GM04504 (cell line): ENCODE measurements at regions not wholly inside any gene's neighbourhood (a gene's known extent, or its start where the extent isn't known, plus 50 kb on each side); places are given as distances from the start of the nearest gene placed in this dataset.

Experiments used
- DNase-seq: peaks from one replicate; pipeline ENCODE4 v3.0.0-alpha.2; 2012; ENCODE audit warnings: low read depth

DNA sequence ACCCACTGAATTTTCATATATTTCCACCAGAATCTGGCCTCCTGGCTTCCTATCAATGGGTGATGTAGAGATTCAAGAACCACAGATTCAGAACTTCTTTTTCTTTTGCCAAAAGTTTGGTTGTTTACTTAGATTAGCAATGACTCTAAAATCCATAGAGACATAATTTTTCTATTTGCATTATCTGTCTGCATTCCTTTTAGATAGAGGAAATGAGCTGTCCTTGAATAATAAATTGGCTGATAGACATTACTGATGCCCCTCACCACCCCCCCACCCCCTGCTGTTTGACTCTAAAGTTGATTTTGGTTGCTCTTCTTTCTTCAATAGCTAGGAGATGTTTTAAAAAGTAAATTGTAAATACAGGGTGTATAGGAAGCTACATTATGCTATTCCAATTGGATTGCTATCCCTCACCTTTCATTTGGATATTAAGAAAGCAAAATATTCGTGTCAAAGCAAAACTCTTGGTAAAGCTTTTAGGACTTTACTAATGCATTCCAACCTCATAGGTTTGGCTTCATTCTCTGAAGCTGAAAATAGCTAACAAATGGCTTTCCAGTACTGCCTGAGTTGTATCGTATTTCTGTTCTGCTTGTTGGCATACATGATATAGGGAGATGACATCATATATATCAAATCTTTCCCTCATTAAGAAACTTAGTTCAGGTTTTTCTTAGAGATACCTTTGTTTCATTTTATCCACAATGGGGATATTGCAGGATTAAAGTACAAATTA is 606.0 kb downstream of the ARL4A start:
- no peak for DNase-seq

DNA sequence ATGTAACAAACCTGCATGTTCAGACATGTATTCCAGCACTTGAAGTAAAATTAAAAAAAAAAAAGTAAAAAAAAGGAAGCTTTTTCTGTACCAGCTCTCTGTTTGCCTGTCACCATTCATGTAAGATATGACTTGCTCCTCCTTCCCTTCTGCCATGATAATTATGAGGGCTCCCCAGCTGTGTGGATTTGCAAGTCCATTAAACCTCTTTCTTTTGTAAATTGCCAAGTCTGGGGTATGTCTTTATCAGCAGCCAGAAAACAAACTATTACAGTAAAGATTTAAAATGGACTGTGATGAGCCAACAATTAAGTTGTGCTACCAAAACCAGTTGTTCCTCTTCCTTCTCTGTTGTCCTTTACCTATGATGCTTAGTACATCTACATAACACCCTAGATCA is 619.6 kb downstream of the ARL4A start:
- DNase-seq, result no peak

DNA sequence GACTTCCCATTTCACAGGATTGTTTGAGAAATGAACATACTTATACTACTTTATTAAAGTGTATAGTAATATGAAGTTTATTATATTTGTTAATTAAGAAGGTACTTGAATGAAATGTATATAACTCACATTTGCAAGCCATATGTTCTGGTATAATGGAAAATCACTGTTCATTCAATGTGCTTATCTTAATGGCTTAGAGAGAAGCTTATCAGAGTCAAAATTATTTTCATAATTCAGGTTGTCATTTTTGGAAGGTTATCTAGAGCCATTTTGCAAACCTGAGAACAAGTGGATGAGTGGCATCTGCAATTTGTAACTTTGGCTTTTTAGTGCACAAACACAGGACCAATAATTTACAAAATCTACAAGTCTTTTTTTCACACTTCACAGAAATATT is 621.0 kb downstream of the ARL4A start:
- no peak for DNase-seq

DNA sequence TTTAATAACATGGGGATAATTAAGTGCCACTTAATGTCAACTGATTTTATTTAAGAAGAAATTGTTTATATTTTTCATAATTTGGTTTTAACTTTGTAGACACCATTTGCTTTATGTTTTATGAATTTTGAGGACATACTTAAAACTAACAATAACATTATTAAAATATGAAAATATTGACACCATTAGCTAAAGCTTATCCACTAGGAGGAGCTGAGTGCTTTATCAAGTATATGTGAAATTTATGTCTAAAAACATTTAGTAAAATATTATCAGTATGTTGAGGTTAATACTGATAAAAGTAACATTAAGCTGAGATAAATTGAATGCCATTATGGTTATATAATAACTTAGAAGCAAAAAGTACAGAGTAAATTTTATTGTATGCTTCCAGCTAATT is 622.1 kb downstream of the ARL4A start:
- DNase-seq, result no peak

- no peak for DNase-seq
These were observed 624.9 kb downstream of the ARL4A start for GRCh38 chr7:13312307-13312706.

GRCh38 chr7:13320333-13320732 is 632.9 kb downstream of the ARL4A start:
- DNase-seq, result no peak

DNA sequence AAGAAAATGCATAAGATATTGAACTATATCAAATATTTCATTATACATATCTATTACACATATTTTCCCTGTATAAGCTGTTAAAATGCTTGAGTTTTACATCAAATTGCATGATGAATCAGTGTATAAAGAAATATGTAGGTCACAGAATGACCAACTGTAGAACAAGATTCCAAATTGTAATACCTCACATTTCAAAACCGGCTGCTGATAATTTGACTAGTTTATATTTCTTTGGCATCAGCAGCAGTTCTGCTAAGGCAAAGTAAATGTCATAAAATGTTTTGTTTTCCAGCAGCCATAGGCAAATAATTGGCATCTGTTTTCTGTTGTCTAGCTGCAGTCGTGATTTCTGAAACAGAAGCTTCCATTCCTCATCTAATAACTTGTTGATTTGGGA is 633.9 kb downstream of the ARL4A start:
- no peak for DNase-seq

DNA sequence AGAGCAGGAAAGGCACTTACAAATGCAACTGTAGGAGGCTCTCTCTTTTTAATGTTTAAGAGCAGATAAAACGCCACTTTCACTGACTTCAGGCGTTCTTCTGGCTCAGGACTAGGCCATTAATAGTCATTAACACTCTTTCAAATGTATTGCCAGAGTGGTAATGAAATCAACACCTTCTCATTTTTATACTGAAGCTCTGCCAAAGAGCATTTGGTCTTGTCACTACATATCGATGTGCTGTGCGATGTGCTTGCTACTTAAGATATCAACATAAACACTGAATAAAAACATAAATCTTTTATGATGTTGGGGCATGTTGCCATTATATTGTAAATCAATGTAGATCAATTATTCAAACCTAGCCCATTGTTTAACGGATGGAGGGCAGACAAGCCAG is 634.7 kb downstream of the ARL4A start:
- DNase-seq, result no peak

- DNase-seq, result no peak
These were observed 640.2 kb downstream of the ARL4A start for GRCh38 chr7:13327669-13328068.

DNA sequence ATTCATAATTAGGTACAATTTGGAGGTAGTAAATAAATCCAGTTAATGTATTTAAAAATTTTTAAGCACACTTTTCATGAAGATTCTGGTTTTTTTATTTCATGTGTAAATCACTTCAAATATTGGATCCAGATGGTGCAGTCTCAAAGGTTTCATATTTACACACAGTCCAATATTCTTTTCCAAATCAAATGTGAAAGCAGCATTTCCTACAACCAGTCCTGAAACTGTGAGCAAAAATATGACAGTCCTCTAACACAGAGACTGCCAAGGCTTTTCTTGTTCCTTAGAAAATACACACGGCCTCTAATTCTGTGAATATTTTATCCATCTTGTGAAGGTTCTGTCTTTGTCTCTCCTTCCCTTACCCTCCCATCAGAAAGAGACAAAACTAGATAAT is 645.9 kb downstream of the ARL4A start:
- no peak for DNase-seq

DNA sequence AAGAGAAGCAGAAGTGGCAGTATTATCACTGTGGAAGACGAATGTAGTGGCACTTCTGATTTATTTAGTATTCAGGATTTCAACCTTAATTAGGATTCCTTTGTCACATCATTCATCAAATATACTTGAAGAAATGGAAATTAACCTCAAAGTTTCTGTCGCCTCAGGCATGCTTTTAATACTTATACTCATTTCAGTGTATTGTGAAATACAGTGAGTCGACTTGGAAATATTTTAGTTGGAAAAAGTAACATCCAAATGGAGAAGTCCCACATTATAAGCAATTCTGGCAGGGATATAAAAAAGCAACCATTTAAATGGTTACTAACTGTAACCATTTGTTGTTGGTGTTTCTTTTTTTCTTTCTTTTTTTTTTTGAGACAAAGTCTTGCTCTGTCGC is 648.8 kb downstream of the ARL4A start:
- DNase-seq, result peak; percentile 52

GRCh38 chr7:13352677-13353076 is 636.8 kb downstream of the ETV1 start:
- no peak for DNase-seq

DNA sequence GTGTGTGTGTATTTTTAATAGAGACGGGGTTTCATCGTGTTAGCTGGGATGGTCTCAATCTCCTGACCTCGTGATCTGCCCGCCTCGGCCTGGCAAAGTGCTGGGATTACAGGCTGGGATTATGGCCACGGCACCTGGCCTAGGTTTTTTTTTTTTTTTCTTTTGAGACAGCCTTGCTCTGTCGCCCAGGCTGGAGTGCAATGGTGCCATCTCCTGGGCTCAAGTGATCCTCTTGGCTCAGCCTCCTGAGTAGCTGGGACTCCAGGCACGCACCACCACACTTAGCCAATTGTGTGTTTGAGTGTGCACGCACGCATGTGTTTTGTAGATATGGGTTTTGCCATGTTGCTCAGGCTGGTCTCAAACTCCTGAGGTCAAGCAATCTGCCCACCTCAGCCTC is 629.8 kb downstream of the ETV1 start:
- DNase-seq, result no peak

DNA sequence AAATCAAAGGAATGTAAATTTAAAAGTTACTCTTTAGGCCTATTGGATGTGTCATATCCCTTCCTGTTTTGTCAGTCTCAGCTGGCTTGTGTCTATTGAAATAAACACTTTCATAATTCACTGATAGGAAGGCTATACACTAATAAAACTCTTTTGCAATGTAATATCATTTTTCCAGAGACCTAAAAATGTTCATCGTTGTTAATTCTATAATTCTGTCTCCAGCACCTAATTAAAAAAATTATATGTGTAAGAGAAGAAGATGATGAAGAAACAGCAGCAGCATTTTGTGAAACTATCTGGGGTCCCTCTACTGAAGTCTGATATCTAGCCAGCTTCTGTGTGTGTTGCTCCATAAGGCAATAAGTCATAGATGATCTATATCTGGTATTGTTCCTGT is 602.7 kb downstream of the ETV1 start:
- no peak for DNase-seq

DNA sequence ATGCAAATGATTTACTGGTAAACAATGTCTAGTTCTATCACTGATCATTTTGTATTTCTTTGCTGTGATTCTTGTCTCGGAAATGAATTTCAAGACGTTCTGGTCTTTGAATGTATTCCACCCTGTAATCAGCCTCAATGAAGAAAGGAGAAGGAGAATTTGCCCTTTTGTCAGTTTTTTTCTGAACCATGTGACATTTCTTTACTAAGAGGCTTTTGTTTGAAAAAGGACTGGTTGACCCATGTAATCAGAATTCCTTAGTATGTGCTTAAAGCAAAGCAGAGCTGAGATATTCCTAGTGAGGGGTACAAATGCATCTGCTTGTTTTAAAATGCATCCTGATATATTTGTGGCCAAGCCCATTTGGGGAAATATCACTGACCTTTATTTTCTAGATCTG is 581.6 kb downstream of the ETV1 start:
- no peak for DNase-seq

- DNase-seq, result no peak
These were observed 578.3 kb downstream of the ETV1 start for GRCh38 chr7:13411151-13411550.

GRCh38 chr7:13411636-13412035 is 577.8 kb downstream of the ETV1 start:
- no peak for DNase-seq

GRCh38 chr7:13414181-13414580 is 575.3 kb downstream of the ETV1 start:
- DNase-seq, result no peak

DNA sequence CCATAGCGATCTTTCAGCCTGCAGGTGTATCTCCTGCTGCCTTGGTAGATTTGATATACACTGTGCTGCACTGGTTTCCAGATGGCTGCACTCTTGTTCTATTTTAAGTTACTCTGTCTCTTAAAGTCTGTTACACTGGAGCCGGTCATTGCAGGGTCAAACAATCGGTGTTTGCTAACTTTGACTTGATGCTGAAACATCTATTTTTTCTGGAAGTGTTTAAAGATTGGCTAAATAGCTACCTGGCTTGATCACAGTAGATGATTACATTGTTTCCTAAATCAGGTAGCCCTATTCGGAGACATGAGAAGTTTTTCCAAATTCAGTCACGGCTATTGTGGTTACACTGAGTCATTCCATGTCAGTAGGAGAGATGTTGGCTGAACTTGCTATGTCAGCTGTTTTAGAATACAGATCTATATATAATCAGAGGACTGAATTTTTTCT is 574.8 kb downstream of the ETV1 start:
- no peak for DNase-seq

DNA sequence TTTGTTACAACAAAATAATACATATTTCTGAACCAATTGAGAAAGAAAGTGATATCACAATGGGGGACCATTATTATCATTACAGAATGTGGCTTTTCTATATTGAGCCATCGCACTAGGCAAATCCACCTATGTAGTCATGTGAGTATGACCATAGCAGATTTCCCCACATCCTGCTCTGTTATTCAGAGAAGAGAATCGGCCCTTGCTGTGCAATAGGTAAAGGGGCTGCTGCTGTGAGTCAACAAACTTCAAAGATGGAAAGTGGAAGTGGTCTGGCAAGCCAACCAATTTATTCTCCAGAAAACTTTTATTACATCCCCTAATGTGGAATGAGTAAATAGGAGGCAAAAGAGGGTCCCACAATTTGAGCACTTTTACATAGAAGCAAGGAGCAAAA is 573.4 kb downstream of the ETV1 start:
- no peak for DNase-seq

GRCh38 chr7:13416544-13416943 is 572.9 kb downstream of the ETV1 start:
- DNase-seq, result no peak

DNA sequence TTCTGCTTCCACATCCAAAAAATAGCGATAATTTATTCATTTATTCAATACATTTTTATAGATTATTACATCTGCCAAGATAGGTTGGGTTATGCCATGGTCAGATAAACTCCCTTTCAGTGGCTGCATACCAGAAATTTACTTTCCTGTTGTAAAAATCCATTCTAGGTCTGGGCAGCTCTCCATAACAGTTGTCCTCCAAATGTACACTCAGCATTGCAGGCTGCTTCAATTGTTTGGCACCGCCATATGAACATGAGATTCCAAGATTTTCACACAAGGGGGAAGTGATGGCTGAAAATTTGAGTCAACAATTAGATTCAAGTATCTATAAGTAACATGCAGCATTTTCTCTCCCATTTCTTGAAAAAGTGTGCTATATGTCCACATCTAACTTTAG is 568.7 kb downstream of the ETV1 start:
- no peak for DNase-seq

DNA sequence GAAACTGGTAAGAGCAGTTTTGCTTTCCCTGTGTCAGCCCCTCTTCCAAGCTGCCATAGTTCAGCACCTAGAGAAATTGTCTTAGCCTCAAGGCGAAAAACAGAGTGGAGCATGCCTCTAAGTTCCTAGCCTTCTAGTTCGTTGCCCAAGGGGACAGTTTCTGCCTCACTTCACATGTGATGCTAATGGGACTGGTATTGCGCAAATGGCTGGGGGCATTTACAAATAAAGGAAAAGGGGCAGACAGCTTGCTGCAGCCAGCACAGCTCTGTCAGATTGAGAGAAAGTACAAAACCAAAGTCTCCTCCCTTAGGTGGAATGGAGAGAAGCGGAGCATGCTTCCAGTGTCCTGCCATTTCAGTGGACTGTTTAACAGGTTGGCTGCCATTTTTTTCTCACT is 567.7 kb downstream of the ETV1 start:
- DNase-seq, result no peak

DNA sequence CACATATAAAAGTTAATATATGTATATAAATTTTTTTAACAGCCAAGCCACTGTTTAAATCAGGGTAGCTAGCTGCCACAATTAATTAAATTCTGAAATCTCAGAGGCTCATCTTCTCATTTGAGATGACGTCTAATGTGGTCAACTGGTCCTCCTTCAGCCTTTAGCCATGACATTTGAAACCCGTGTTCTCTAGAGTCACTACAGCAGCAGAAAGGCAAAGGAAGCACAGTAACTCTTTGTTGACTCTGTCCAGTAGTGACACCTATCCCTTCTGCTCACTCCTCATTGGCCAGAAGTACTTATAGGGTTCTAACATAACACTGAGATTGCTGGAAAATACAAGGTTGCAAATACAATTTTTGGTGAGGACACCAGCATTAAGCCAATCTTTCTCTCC is 555.5 kb downstream of the ETV1 start:
- DNase-seq, result no peak

- DNase-seq, result peak; percentile 3
These were observed 547.2 kb downstream of the ETV1 start for GRCh38 chr7:13442226-13442625.
